ENCODE measurements at regions not wholly inside any gene's neighbourhood (a gene's known extent, or its start where the extent isn't known, plus 50 kb on each side); places are given as distances from the start of the nearest gene placed in this dataset.

DNA sequence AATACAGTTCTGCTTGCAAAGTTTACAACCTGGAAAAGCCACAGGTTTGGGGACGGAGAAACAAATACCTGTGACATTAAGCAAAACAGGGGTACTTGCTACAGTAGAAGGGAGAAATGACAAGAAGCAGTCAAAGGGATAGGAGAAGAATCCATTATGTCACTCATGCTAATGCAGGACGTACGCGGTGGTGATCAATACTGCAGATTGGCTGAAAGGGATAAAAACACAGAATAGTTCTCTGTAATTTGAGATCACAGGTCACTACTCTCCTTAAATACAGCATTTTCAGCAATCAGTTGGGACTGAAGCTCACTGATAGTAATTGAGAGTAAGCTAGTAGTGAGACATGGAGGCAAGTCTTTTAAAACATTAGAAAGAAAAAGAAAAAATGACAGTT is 130.3 kb upstream of the MTAP start:
- no peak overlapping the region for H3K4me3 ChIP-seq (ENCODE audit: low read depth, low read length)
- H3K4me1 ChIP-seq (ENCODE audit: control insufficient read depth, insufficient read depth, low read length): no peaks in the 10 kb centered on the region
- no peak overlapping the region for H3K9ac ChIP-seq (ENCODE audit: low read length)
- no peak overlapping the region for H3K27ac ChIP-seq (ENCODE audit: low read depth, low read length)
- H3K36me3 ChIP-seq (ENCODE audit: control insufficient read depth, insufficient read depth, low read length): no peaks in the 10 kb centered on the region
- H3K27me3 ChIP-seq (ENCODE audit: control insufficient read depth, insufficient read depth, low read length): no peaks in the 10 kb centered on the region
- H3K9me3 ChIP-seq (ENCODE audit: control insufficient read depth, insufficient read depth, low read depth, low read length): no peaks in the 10 kb centered on the region

DNA sequence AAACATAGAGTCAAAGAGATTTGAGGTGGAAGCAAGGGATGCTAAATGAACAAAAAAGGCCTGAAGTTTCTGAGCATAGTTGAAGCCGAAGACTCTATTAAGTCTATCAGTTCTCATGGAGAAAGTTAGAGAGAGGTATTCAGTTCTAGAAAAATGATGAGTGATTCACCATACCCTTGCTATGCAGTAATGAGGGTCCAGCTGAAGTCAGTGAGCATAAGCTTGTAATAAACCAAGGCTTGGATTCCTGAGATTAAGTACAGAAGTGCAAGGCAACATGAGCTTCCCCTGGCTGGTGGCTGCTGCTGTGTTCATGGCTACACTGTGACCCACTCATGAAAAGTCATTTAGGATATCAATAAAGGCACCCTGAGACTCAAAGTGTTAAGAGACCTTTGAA is 129.7 kb upstream of the MTAP start:
- Histone ChIP-seq H3K4me1 (ENCODE audit: control insufficient read depth, insufficient read depth, low read length) (no peaks in the 10 kb centered on the region), H3K4me3 (ENCODE audit: low read depth, low read length) (no peak overlapping the region), H3K9ac (ENCODE audit: low read length) (no peak overlapping the region), H3K27me3 (ENCODE audit: control insufficient read depth, insufficient read depth, low read length) (no peaks in the 10 kb centered on the region), H3K9me3 (ENCODE audit: control insufficient read depth, insufficient read depth, low read depth, low read length) (no peaks in the 10 kb centered on the region), H3K36me3 (ENCODE audit: control insufficient read depth, insufficient read depth, low read length) (no peaks in the 10 kb centered on the region), H3K27ac (ENCODE audit: low read depth, low read length) (no peak overlapping the region)

GRCh38 chr9:21674894-21675293 is 127.5 kb upstream of the MTAP start:
- Histone ChIP-seq H3K27ac (ENCODE audit: low read depth, low read length) (no peak overlapping the region), H3K36me3 (ENCODE audit: control insufficient read depth, insufficient read depth, low read length) (no peaks in the 10 kb centered on the region), H3K27me3 (ENCODE audit: control insufficient read depth, insufficient read depth, low read length) (no peaks in the 10 kb centered on the region), H3K4me1 (ENCODE audit: control insufficient read depth, insufficient read depth, low read length) (no peaks in the 10 kb centered on the region), H3K4me3 (ENCODE audit: low read depth, low read length) (no peak overlapping the region), H3K9me3 (ENCODE audit: control insufficient read depth, insufficient read depth, low read depth, low read length) (no peaks in the 10 kb centered on the region), H3K9ac (ENCODE audit: low read length) (no peak overlapping the region)

- H3K9me3 ChIP-seq (ENCODE audit: control insufficient read depth, insufficient read depth, low read depth, low read length): no peaks in the 10 kb centered on the region
- H3K27ac ChIP-seq (ENCODE audit: low read depth, low read length): no peak overlapping the region
- no peaks in the 10 kb centered on the region for H3K4me1 ChIP-seq (ENCODE audit: control insufficient read depth, insufficient read depth, low read length)
- H3K36me3 ChIP-seq (ENCODE audit: control insufficient read depth, insufficient read depth, low read length): no peaks in the 10 kb centered on the region
- no peaks in the 10 kb centered on the region for H3K27me3 ChIP-seq (ENCODE audit: control insufficient read depth, insufficient read depth, low read length)
- H3K4me3 ChIP-seq (ENCODE audit: low read depth, low read length): no peak overlapping the region
- no peak overlapping the region for H3K9ac ChIP-seq (ENCODE audit: low read length)
Measured at GRCh38 chr9:21677387-21677786, 125.0 kb upstream of the MTAP start.

- Histone ChIP-seq H3K4me3 (ENCODE audit: low read depth, low read length) (no peak overlapping the region), H3K27me3 (ENCODE audit: control insufficient read depth, insufficient read depth, low read length) (no peaks in the 10 kb centered on the region), H3K36me3 (ENCODE audit: control insufficient read depth, insufficient read depth, low read length) (no peaks in the 10 kb centered on the region), H3K9me3 (ENCODE audit: control insufficient read depth, insufficient read depth, low read depth, low read length) (no peaks in the 10 kb centered on the region), H3K9ac (ENCODE audit: low read length) (no peak overlapping the region), H3K27ac (ENCODE audit: low read depth, low read length) (no peak overlapping the region), H3K4me1 (ENCODE audit: control insufficient read depth, insufficient read depth, low read length) (no peaks in the 10 kb centered on the region)
Measured at GRCh38 chr9:21677834-21678233, 124.6 kb upstream of the MTAP start.

DNA sequence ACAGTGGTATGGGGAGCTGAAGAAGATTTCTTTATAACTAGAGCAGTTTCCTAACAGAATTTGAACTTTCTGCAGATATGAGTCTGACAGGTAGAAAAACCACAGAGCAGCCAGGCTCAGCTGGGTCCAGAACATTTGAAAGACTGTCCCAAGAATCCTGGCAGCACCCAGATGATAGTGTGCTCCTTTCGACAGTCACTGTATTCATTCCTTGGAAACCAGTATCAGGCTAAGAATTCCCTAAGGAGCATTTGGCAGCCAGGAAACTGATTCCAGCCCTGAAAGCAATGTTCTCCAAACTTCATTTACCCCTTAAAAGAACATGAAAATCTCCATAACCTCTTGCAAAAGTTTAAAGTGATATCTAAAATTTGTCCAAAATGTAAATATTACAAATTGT is 123.0 kb upstream of the MTAP start:
- Histone ChIP-seq H3K9me3 (ENCODE audit: control insufficient read depth, insufficient read depth, low read depth, low read length) (no peaks in the 10 kb centered on the region), H3K4me1 (ENCODE audit: control insufficient read depth, insufficient read depth, low read length) (no peaks in the 10 kb centered on the region), H3K27me3 (ENCODE audit: control insufficient read depth, insufficient read depth, low read length) (no peaks in the 10 kb centered on the region), H3K4me3 (ENCODE audit: low read depth, low read length) (no peak overlapping the region), H3K9ac (ENCODE audit: low read length) (no peak overlapping the region), H3K36me3 (ENCODE audit: control insufficient read depth, insufficient read depth, low read length) (no peaks in the 10 kb centered on the region), H3K27ac (ENCODE audit: low read depth, low read length) (no peak overlapping the region)

- H3K36me3 ChIP-seq (ENCODE audit: control insufficient read depth, insufficient read depth, low read length): no peaks in the 10 kb centered on the region
- no peak overlapping the region for H3K9ac ChIP-seq (ENCODE audit: low read length)
- no peak overlapping the region for H3K4me3 ChIP-seq (ENCODE audit: low read depth, low read length)
- no peaks in the 10 kb centered on the region for H3K27me3 ChIP-seq (ENCODE audit: control insufficient read depth, insufficient read depth, low read length)
- no peaks in the 10 kb centered on the region for H3K9me3 ChIP-seq (ENCODE audit: control insufficient read depth, insufficient read depth, low read depth, low read length)
- H3K4me1 ChIP-seq (ENCODE audit: control insufficient read depth, insufficient read depth, low read length): peaks cover 8% of the 10 kb centered on the region; the same call in 1 of the 2 replicates
- no peak overlapping the region for H3K27ac ChIP-seq (ENCODE audit: low read depth, low read length)
Measured at GRCh38 chr9:21680590-21680989, 121.8 kb upstream of the MTAP start.

- Histone ChIP-seq H3K27me3 (ENCODE audit: control insufficient read depth, insufficient read depth, low read length) (no peaks in the 10 kb centered on the region), H3K9ac (ENCODE audit: low read length) (no peak overlapping the region), H3K9me3 (ENCODE audit: control insufficient read depth, insufficient read depth, low read depth, low read length) (no peaks in the 10 kb centered on the region), H3K27ac (ENCODE audit: low read depth, low read length) (no peak overlapping the region), H3K4me1 (ENCODE audit: control insufficient read depth, insufficient read depth, low read length) (peaks cover 8% of the 10 kb centered on the region; the same call in 1 of the 2 replicates), H3K36me3 (ENCODE audit: control insufficient read depth, insufficient read depth, low read length) (no peaks in the 10 kb centered on the region), H3K4me3 (ENCODE audit: low read depth, low read length) (no peak overlapping the region)
Measured at GRCh38 chr9:21681641-21682040, 120.8 kb upstream of the MTAP start.

DNA sequence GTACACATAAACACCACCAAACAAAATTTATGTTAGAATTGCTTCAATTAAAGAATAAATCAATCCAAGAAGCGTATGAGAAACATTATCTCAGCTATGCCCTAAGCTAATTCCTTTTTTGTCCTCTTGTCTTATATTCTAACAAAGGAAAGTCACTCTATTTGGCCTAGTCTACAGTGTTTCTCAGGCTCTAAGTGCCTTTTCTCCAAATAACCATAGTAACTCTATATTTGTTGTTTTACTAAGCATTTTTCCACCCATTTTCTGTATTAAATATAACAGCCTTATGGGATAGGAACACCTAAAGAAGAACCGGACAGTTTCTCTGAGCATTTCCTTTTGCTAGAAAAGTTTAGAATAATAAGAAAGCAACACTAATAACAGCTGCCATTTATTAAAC is 120.1 kb upstream of the MTAP start:
- H3K4me3 ChIP-seq (ENCODE audit: low read depth, low read length): no peak overlapping the region

DNA sequence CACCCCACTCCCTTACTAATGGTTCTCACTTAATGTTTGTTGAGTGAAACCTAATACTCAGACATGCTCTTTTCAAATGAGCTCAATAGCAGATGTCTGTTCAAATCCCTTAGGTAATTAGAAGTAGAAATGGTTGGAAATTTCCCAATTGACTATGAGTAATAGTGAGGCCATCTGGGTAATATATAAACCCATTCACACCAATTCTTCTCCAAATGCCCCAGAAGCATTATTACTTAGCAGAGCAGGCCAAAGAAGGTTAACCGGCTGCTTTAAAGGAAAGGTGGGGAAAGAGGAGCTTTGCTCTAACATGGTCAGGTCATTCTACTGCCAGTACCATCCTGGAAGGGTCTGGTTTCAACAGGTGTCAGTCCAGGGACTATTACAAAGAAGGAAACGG is 119.5 kb upstream of the MTAP start:
- Histone ChIP-seq H3K4me3 (ENCODE audit: low read depth, low read length) (no peak overlapping the region), H3K27me3 (ENCODE audit: control insufficient read depth, insufficient read depth, low read length) (no peaks in the 10 kb centered on the region), H3K9me3 (ENCODE audit: control insufficient read depth, insufficient read depth, low read depth, low read length) (no peaks in the 10 kb centered on the region), H3K27ac (ENCODE audit: low read depth, low read length) (no peak overlapping the region), H3K36me3 (ENCODE audit: control insufficient read depth, insufficient read depth, low read length) (no peaks in the 10 kb centered on the region), H3K9ac (ENCODE audit: low read length) (no peak overlapping the region), H3K4me1 (ENCODE audit: control insufficient read depth, insufficient read depth, low read length) (peaks cover 8% of the 10 kb centered on the region; the same call in 1 of the 2 replicates)

More for the DNA sequence above, 120.1 kb upstream of the MTAP start:
- no peak overlapping the region for H3K9ac ChIP-seq (ENCODE audit: low read length)
- no peaks in the 10 kb centered on the region for H3K36me3 ChIP-seq (ENCODE audit: control insufficient read depth, insufficient read depth, low read length)
- H3K9me3 ChIP-seq (ENCODE audit: control insufficient read depth, insufficient read depth, low read depth, low read length): no peaks in the 10 kb centered on the region
- no peaks in the 10 kb centered on the region for H3K27me3 ChIP-seq (ENCODE audit: control insufficient read depth, insufficient read depth, low read length)
- H3K4me1 ChIP-seq (ENCODE audit: control insufficient read depth, insufficient read depth, low read length): peaks cover 8% of the 10 kb centered on the region; the same call in 1 of the 2 replicates
- H3K27ac ChIP-seq (ENCODE audit: low read depth, low read length): no peak overlapping the region

- Histone ChIP-seq H3K27ac (ENCODE audit: low read depth, low read length) (no peak overlapping the region), H3K27me3 (ENCODE audit: control insufficient read depth, insufficient read depth, low read length) (no peaks in the 10 kb centered on the region), H3K9me3 (ENCODE audit: control insufficient read depth, insufficient read depth, low read depth, low read length) (no peaks in the 10 kb centered on the region), H3K4me3 (ENCODE audit: low read depth, low read length) (no peak overlapping the region), H3K4me1 (ENCODE audit: control insufficient read depth, insufficient read depth, low read length) (peaks cover 8% of the 10 kb centered on the region; the same call in 1 of the 2 replicates), H3K36me3 (ENCODE audit: control insufficient read depth, insufficient read depth, low read length) (no peaks in the 10 kb centered on the region), H3K9ac (ENCODE audit: low read length) (no peak overlapping the region)
Measured at GRCh38 chr9:21683484-21684175, 118.8 kb upstream of the MTAP start.

All from HUES6 (cell line).